ENCODE measurements at regions not wholly inside any gene's neighbourhood (a gene's known extent, or its start where the extent isn't known, plus 50 kb on each side); places are given as distances from the start of the nearest gene placed in this dataset.
"Not testable (repeated sequence)": the region's sequence is repeated elsewhere in the genome, so short reads cannot be mapped to it uniquely, and the experiment has no call there.

- DNase-seq = no peak
These were observed 397.9 kb upstream of the ADGRB3 start for GRCh38 chr6:68237205-68237604.

GRCh38 chr6:68235326-68235784 lies 399.7 kb upstream of the ADGRB3 start:
- no peak for DNase-seq

- DNase-seq = peak in 1 of 3 donors; percentile 18
These were observed 401.5 kb upstream of the ADGRB3 start for GRCh38 chr6:68233623-68234022.

DNA sequence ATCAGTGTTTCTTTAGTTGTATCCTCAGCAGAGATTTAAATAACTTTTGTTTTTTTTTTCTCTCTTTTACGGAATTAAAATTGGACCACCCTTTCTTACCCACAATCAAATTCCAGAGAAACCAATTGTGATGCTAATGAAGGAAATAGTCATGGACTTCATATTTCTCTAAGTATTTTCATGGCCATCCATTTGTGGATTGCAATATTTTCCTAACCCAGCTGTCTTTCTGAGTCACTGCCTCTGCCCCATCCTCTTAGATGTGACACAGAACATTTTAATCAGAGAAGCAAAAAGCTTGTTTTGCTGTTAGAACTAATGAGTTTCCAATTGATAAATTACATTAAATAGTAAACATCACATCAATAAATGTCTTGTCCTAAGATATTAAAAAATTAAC lies 405.5 kb upstream of the ADGRB3 start:
- no peak for DNase-seq

- peak in 1 of 3 donors; percentile 3 for DNase-seq
These were observed 408.6 kb upstream of the ADGRB3 start for GRCh38 chr6:68226460-68226859.

DNA sequence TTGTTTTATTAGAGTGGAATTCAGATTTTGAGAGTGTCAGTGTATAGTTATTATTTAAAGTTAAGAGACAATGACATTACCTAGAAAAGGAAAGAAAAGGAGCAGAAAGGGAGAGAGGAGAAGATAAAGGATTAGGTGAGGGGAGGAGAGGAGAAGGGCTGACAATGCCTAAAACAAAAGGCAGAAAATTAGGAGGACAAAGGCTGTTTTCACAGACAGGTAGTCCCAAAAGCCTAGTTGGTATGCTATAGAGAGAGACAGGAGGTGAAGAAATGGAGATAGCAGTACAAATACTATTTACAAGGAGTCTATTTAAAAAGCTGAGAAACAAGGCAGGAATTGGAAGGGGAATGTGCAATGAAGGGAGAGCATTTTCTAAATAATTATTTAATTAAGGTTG lies 409.4 kb upstream of the ADGRB3 start:
- DNase-seq = no peak

DNA sequence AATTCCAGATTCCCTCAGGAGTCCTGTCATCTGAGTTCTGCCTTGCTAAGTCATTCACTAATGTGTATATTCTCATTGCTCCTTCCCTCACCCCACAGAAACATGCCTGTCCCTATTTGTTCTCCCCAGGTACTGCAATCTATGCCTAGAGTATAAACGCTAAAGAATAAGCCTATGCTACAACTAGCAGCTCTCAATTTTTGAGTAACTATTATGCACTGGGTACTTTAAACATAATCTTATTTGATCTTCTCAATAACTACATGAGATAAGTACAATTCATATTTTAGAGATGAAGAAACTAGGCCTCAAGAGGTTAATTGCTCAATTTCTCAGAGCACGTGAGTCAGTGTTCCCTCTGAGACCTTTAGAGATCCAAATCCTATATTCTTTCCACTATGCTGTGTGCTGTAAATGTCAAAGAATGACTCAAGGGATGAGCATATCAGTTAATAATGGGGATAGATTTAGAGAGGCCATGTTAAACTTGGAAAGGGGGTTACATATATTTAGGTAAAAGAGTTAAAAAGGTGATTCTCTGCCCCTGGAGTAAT lies 423.8 kb upstream of the ADGRB3 start:
- DNase-seq = no peak

GRCh38 chr6:68207612-68208011 lies 427.5 kb upstream of the ADGRB3 start:
- DNase-seq = not testable (repeated sequence)

DNA sequence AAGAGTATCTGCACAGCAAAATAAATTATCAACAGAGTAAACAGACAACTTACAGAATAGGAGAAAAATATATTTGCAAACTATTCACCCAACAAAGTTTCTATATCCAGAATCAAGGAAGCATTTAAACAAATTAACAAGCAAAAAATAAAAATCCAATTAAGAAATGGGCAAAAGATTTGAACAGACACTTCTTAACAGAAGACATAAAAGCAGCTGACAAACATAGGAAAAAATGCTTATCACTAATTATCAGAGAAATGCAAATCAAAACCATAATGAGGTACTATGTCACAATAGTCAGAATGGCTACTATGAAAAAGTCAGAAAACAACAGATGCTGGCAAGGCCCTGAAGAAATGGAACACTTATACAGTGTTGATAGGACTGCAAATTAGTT lies 434.2 kb upstream of the ADGRB3 start:
- no peak for DNase-seq

DNA sequence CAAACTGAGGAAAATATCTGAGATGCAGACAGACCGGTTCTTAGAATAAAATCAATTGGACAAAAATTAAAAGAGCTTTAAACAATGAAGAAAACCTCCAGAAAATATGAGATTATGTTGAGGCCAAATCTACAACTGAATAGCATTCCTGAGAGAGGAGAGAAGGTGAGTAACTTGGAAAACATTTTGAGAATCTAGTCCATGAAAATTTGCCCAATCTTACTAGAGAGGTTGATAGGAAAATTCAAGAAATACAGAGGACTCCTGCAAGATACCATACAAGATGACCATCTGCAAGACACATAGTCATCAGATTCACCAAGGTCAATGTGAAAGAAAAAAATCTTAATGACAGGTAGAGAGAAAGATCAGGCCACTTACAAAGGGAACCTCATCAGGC lies 437.7 kb upstream of the ADGRB3 start:
- DNase-seq = no peak

GRCh38 chr6:68196645-68197044 lies 438.4 kb upstream of the ADGRB3 start:
- DNase-seq = no peak

- DNase-seq = not testable (repeated sequence)
These were observed 439.3 kb upstream of the ADGRB3 start for GRCh38 chr6:68195753-68196152.

- no peak for DNase-seq
These were observed 440.1 kb upstream of the ADGRB3 start for GRCh38 chr6:68194846-68195478.

GRCh38 chr6:68192988-68193387 lies 442.1 kb upstream of the ADGRB3 start:
- no peak for DNase-seq

DNA sequence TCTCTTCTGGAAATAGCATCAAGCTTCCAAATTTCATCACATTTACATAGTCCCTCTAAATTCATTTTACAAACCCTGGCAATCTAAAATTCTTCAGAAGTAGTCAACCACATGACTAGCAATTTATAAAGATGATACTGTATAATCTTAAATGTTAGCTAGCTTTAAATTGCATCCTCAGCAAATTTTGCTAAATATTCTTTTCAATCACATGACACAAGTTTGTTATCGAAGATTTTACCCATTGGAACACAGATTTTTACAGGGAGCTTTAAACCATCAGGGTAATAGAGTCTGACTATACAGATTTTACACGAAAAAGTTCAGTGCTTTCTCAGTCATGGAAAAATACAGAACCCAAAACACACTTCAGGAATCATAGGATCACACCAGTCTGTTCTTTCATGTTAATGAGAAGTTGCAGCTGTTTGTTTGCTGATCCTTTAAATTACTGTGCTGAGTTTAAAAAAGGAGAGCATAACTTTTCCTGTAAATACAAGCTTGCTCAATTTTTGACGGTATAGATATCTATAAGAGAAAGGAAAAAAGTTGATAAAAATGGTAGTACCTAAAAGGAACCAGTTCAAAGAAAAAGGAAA lies 445.8 kb upstream of the ADGRB3 start:
- DNase-seq = no peak

DNA sequence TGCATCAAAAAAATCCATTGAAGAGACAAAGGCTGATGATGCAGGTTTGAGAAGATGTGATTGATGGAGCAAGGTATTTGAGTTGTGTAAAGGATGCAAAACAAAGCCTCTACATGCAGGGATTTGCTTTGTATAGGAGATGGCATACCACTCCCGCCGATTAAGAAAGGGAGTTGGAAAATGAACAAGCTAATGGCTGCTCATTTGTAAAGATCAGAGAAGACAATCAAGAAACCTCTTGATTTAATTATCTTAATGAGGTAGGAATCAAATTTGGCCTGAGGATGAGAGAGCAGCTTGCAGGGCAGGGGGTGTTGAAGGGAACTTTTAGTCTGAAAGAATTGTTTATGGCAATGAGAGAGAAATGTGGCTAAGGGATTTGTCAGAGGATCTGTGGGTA lies 448.2 kb upstream of the ADGRB3 start:
- no peak for DNase-seq

DNA sequence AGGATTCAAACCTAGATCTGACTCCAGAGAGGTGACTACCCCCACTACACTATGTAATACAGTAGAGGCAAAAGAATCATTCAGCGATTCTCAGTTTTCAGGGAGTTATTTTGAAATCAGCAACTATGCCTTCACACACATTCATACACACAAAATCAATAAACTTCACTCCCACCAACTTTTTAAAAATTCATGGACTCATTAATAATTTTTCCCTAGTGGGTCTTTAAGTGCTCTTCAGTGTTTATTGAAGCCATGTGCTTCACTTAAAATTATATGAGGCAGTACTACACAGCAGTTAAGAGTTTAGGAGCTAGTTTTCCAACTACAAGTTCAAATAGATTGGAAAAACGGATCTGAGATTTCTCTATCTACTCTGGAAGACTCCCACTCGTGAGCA lies 452.7 kb upstream of the ADGRB3 start:
- DNase-seq = no peak

DNA sequence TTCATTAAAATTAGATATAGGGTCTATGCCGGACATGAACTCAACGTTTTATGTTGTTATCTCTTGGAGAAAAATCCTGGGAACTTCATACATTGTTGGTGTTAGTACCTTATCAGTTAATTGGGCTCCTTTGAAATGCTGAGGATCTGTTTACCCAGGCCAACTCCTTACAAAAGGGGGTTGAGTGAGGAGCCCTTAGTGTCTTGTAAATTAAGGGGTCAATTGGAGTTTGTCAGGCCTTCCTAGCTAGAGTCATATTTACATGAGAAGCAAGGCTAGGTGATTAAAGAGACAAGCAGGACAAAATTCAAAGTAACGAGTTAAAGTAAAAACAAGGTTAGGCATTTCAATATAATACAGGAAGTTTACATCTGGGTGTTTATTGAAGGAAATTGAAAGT lies 454.1 kb upstream of the ADGRB3 start:
- DNase-seq = not testable (repeated sequence)

DNA sequence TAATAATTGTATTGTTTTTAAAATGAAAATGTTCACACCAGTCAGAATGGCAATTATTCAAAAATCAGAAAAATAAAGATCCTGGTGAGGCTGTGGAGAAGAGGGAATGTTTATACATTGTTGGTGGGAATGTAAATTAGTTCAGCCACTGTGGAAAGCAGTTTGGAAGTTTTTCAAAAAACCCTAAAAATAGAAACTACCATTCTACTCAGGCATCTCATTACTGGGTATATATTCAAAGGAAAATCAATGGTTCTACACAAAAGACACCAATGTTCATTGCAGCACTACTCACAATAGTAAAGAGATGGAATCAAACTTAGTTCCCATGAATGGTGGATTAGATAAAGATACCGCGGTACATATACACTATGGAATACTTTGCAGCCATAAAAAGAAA lies 461.5 kb upstream of the ADGRB3 start:
- DNase-seq = no peak

GRCh38 chr6:68169922-68170321 lies 465.2 kb upstream of the ADGRB3 start:
- no peak for DNase-seq

DNA sequence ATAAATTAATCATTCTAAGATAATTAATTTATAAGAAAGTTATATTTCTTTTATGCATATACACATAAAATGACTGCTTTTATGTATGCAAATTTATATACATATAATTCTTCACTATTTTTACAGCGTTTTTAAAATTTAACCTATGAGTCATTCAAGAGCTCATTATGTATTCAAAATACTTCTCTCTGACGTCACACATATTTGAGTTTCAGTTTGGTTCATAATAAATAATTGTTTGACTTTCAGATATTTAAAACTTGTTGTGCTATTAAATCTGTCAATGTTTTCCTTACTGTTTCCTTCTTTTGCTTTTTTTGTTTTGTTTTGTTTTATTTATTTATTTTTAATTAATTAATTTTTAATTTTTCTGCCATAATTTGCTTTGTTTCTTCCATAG lies 467.5 kb upstream of the ADGRB3 start:
- no peak for DNase-seq

DNA sequence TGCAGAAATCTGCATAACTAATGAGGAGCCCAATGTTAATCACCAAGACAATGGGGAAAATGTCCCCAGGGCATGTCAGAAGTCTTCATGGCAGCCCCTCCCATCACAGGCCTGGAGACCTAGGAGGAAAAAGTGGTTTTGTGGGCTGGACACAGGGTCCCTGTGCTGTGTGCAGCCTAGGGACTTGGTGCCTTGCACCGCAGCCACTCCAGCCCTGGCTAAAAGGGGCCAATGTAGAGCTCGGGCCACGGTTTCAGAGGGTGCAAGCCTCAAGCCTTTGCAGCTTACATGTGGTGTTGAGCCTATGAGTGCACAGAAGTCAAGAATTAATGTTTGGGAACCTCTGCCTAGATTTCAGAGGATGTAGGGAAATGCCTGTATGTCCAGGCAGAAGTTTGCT lies 474.3 kb upstream of the ADGRB3 start:
- DNase-seq = not testable (repeated sequence)

- DNase-seq = no peak
These were observed 474.7 kb upstream of the ADGRB3 start for GRCh38 chr6:68160348-68160747.

DNA sequence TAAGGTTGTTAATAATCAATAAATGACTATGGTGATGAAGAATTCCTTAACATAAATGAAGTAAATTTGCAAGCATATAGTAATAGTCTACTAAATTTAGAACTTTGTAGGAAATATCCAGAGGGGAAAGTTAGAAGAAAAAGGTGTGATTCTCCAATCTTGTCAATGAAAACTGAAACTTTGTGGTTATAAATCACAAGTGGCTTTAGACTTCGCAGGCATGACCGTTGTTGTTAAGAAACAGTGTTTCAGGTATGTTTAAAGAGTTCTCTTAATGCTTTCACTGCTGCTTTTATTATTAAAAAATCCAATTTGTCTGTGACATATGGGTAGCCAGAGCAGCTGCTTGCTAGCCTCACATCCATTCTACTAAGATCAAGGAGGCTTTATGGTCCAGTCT lies 475.6 kb upstream of the ADGRB3 start:
- DNase-seq = no peak
